Small intestine (tissue), 7 donors: ENCODE measurements at regions not wholly inside any gene's neighbourhood (a gene's known extent, or its start where the extent isn't known, plus 50 kb on each side); places are given as distances from the start of the nearest gene placed in this dataset.

Experiments used
- DNase-seq, 2 donors: peaks; one replicate each; pipeline versions ENCODE4 v3.0.0 to v3.0.0-alpha.2; 2013
- FAIRE-seq: peaks from 2 replicates; lab custom pipeline; 2012; peaks lifted over from hg19 to GRCh38; lab: Jason Lieb, UNC
- H3K27ac ChIP-seq, 3 donors: one replicate each; pipeline ENCODE4 v1.5.1; 2013; ENCODE audit warnings: low read length in 2 of 3, mild to moderate bottlenecking in 2 of 3, control low read depth in 1 of 3, inconsistent platforms in 1 of 3, low read depth in 1 of 3, moderate library complexity in 1 of 3
- H3K27me3 ChIP-seq, 3 donors: one replicate each; pipeline ENCODE4 v1.6.1; 2013; ENCODE audit warnings: low read length in 3 of 3, inconsistent platforms in 1 of 3; ENCODE audit not compliant: control insufficient read depth in 3 of 3, insufficient read depth in 3 of 3
- H3K36me3 ChIP-seq, 3 donors: one replicate each; pipeline ENCODE4 v1.6.1; 2013; ENCODE audit warnings: low read length in 3 of 3, inconsistent platforms in 1 of 3, low read depth in 1 of 3, mild to moderate bottlenecking in 1 of 3, moderate library complexity in 1 of 3; ENCODE audit not compliant: control insufficient read depth in 3 of 3, insufficient read depth in 2 of 3
- H3K4me1 ChIP-seq, 3 donors: one replicate each; pipeline ENCODE4 v1.6.1; 2013; ENCODE audit warnings: low read length in 2 of 3, inconsistent platforms in 1 of 3, low read depth in 1 of 3, mild to moderate bottlenecking in 1 of 3, moderate library complexity in 1 of 3; ENCODE audit not compliant: control insufficient read depth in 3 of 3, insufficient read depth in 2 of 3
- H3K4me3 ChIP-seq, 3 donors: one replicate each; pipeline ENCODE4 v1.5.1; 2013; ENCODE audit warnings: low read length in 3 of 3, control low read depth in 1 of 3, inconsistent platforms in 1 of 3, low read depth in 1 of 3, mild to moderate bottlenecking in 1 of 3, moderate library complexity in 1 of 3
- H3K9me3 ChIP-seq, 2 donors: one replicate each; pipeline ENCODE4 v1.6.1; 2013; ENCODE audit warnings: low read depth in 1 of 2, low read length in 1 of 2; ENCODE audit not compliant: control insufficient read depth in 2 of 2, insufficient read depth in 1 of 2
- WGBS, 3 donors: extraction: QIAGEN DNeasy Blood & Tissue Kit; methylation state at CpG; one replicate each; pipeline ENCODE4 v1.1.7; 2013; 5-methylcytosine and 5-hydroxymethylcytosine counted together
- donor health status: healthy with polysubstance abuse.
- donor health status: control.
- donor health status: control.
- donor health status: Bipolar disorder and iron deficiency.
- donor health status: healthy.

DNA sequence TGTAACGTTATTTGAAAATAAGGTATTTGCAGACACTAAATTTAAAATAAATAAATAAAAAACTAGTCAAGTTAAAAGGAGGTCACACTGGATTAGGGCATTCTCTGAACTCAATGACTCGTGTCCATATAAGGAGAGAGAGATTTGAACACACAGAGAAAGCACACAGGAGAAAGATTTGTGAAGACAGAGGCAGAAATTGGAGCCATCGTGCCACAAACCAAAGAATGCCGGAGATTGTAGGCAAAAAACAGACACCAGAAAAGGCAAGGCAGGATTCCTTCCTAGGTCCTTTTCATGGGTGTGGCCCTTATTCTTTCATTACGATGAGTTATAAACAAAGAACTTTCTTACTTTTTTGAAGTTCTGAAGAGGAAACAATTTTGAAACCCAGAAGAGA lies 981.5 kb downstream of the DCDC2C start:
- H3K27me3 ChIP-seq: no peaks in the 10 kb centered on the region
- WGBS, 3 donors: 39 to 57% (median 53%) methylated on average over 5 of the region's 5 CpGs
- no peaks in the 10 kb centered on the region for H3K36me3 ChIP-seq
- DNase-seq (no peak), FAIRE-seq (no peak)
- H3K4me1 ChIP-seq: no peaks in the 10 kb centered on the region
- no peaks in the 10 kb centered on the region for H3K9me3 ChIP-seq
- H3K27ac ChIP-seq: no peak overlapping the region
- H3K4me3 ChIP-seq: no peak overlapping the region

DNA sequence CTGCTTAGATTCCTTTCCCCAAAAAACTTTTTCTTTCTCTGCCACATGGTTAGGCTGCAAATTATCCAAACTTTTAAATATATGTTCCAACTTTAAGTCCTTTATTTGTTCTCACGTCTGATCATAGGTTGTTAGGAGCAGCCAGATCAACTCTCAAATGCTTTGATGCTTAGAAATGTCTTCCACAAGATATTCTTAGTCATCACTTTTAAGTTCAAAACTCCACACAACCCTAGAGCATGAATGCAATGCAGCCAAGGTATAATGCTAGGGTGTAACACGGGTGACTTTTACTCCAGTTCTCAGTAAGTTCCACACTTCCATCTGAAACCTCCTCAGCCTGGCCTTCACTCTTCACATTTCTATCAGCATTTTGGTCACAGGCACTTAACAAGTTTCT lies 987.5 kb downstream of the DCDC2C start:
- H3K9me3 ChIP-seq: no peaks in the 10 kb centered on the region
- H3K36me3 ChIP-seq: no peaks in the 10 kb centered on the region
- FAIRE-seq: no peak
- 76 to 93% (median 83%) methylated on average over 2 of the region's 2 CpGs for WGBS, 3 donors
- H3K4me1 ChIP-seq: no peaks in the 10 kb centered on the region
- no peak overlapping the region for H3K27ac ChIP-seq
- no peak for DNase-seq
- no peak overlapping the region for H3K4me3 ChIP-seq
- no peaks in the 10 kb centered on the region for H3K27me3 ChIP-seq

DNA sequence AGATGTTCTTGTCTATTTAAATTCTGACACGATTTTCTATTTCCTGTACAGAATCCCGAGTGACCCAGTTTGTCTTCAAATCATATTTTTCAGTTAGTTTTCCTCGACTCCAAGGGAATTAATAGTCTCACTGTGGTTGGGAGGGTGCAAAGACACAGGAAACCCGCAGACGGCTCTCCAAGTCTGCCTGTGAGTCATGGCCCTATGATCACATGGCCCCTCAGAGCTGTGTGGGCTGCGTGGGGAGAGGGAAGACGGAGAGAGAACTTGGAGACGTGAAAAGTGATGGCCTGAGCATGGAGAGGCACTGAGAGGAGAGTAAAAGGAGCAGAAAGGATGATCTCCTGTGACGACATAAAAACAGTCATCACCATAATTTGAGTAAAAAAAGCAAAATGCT lies 989.9 kb downstream of the DCDC2C start:
- no peak for FAIRE-seq
- WGBS, 3 donors: 53 to 68% (median 66%) methylated on average over 9 of the region's 9 CpGs
- DNase-seq: no peak
- H3K4me1 ChIP-seq: no peaks in the 10 kb centered on the region
- no peaks in the 10 kb centered on the region for H3K36me3 ChIP-seq
- no peaks in the 10 kb centered on the region for H3K9me3 ChIP-seq
- H3K27ac ChIP-seq: no peak overlapping the region
- no peak overlapping the region for H3K4me3 ChIP-seq
- H3K27me3 ChIP-seq: no peaks in the 10 kb centered on the region

DNA sequence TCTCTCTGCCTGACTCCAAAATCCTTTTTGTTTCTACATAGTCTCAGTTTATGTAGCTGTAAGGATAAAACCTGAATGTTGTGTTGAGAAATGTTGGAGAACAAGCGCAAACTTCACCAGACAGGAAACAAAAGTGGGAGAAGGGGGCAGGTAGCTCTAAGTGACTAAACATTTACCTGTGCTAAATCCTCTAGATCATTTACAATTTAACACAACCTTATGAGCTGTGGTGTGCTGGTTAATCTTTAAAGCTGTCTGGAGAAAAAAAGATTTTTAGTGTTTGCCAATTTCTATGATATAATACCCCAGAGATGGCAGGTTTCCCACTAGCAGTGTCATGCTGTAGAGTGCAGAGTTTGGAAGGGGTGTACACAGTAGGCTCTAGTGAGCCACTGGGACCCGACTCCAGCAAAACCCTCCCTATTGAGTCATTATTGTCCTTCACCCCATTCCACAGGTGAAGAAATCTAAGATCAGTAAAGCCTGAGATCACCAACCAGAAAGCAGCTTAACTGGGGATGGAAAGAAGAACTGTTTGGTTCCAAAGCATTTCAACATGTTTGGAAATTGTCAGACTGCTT lies 992.0 kb downstream of the DCDC2C start:
- no peak for FAIRE-seq
- Histone ChIP-seq H3K4me1 (no peaks in the 10 kb centered on the region), H3K27me3 (no peaks in the 10 kb centered on the region), H3K36me3 (no peaks in the 10 kb centered on the region), H3K9me3 (no peaks in the 10 kb centered on the region), H3K4me3 (no peak overlapping the region), H3K27ac (no peak overlapping the region)
- DNase-seq: no peak
- WGBS, 3 donors: 45 to 66% (median 47%) methylated on average over 2 of the region's 2 CpGs

DNA sequence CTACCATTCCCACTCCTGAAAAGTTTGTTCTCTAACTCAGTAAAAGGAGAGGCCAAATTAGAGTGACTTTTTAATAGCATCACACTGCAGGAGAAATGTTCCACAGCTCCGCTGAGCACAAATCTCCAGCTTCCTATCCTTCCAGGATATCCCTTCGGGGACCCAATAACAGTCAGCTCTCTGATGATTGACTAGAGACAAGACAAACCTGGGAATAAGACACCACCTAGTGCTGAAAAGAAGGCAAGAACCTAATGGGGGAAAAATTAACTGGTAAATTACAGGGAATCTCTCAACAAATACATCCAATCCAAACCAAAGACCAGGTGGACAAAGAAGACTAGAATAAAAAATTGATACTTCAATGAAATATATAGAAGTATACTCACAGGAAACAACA lies 977.1 kb upstream of the SOX11 start:
- FAIRE-seq (no peak), DNase-seq (no peak)
- Histone ChIP-seq H3K36me3 (no peaks in the 10 kb centered on the region), H3K4me1 (no peaks in the 10 kb centered on the region), H3K9me3 (peaks cover 0 to 6% of the 10 kb centered on the region in 2 donors), H3K4me3 (no peak overlapping the region), H3K27ac (no peak overlapping the region), H3K27me3 (no peaks in the 10 kb centered on the region)
- 51 to 66% (median 58%) methylated on average over 2 of the region's 2 CpGs for WGBS, 3 donors

DNA sequence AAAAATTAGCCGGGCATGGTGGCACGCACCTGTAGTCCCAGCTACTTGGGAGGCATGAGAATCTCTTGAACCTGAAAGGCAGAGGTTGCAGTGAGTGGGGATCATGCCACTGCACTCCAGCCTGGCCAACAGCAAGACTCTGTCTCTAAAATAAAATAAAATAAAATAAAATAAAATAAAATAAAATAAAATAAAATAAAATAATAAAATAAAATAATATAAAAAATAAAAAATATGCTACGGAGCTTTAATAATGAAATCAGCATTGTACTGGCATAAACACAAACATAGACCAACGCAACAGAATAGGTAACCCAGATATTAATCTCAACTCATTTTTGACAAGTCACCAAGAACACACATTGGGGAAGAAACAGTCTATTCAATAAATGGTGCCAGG lies 973.4 kb upstream of the SOX11 start:
- FAIRE-seq (no peak), DNase-seq (no peak)
- Histone ChIP-seq H3K27ac (no peak overlapping the region), H3K27me3 (no peaks in the 10 kb centered on the region), H3K4me1 (no peaks in the 10 kb centered on the region), H3K4me3 (no peak overlapping the region), H3K9me3 (peaks cover 0 to 6% of the 10 kb centered on the region in 2 donors), H3K36me3 (no peaks in the 10 kb centered on the region)
- 75 to 80% (median 80%) methylated on average over 4 of the region's 4 CpGs for WGBS, 3 donors

DNA sequence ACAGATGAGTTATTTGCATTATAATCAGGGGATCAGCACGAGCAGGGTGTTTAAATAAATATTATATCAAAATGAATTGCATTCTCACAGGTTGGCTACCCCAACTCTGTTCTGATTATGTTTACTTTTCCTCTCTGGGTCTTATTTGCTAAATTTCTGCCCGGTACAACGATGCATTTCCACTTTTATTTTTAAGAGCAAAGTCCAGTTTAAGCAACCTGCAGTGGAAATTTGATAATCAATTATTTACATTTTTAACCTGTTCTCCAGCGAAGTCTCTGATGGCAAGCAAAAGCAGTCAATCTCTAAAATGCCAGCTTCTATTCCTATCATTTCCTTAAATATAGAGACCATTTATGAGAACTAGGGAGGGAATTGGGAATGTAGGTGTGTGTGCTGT lies 966.6 kb upstream of the SOX11 start:
- FAIRE-seq: no peak
- Histone ChIP-seq H3K27me3 (no peaks in the 10 kb centered on the region), H3K36me3 (no peaks in the 10 kb centered on the region), H3K9me3 (no peaks in the 10 kb centered on the region), H3K4me3 (no peak overlapping the region), H3K4me1 (no peaks in the 10 kb centered on the region), H3K27ac (no peak overlapping the region)
- DNase-seq: no peak
- WGBS, 3 donors: 14 to 54% (median 31%) methylated on average over 4 of the region's 4 CpGs

DNA sequence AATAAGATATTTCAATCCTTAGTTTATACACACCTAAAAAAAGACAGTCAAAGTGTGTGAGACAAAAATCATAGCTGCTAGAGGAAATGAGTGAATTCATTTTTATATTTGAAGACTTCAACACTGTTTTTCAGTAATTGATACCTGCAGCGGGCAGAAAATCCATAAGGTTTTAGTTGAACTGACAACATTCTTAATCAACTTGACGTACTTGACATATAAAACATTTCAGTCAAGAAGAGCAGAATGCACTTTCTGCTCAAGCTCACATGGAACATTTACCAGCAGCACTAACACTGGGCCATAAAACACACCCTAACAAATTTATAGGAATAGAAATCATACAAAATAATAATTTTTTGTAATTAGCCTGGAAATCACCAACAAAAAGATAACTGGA lies 959.6 kb upstream of the SOX11 start:
- Histone ChIP-seq H3K27ac (no peak overlapping the region), H3K36me3 (no peaks in the 10 kb centered on the region), H3K4me1 (no peaks in the 10 kb centered on the region), H3K27me3 (no peaks in the 10 kb centered on the region), H3K9me3 (no peaks in the 10 kb centered on the region), H3K4me3 (no peak overlapping the region)
- DNase-seq: no peak
- 91 to 96% (median 95%) methylated on average over 2 of the region's 2 CpGs for WGBS, 3 donors
- FAIRE-seq: no peak
